ENCODE measurements at regions not wholly inside any gene's neighbourhood (a gene's known extent, or its start where the extent isn't known, plus 50 kb on each side); places are given as distances from the start of the nearest gene placed in this dataset.
A peak's percentile ranks its signal among the peaks of the same experiment; 100 is the strongest.

GRCh38 chr17:14926526-14927122 lies 338.5 kb downstream of the PMP22 start:
- TF ChIP-seq CTCF (IDR thresholded peaks at IDR 0.05) (peak; percentile 63 to 77 (median 76)), POLR2A (IDR thresholded peaks at IDR 0.05) (no peak)

All from breast epithelium (tissue), 3 donors.